Left ventricle myocardium inferior (tissue), 1 donor: ENCODE measurements at regions not wholly inside any gene's neighbourhood (a gene's known extent, or its start where the extent isn't known, plus 50 kb on each side); places are given as distances from the start of the nearest gene placed in this dataset.
"Not testable (repeated sequence)": the region's sequence is repeated elsewhere in the genome, so short reads cannot be mapped to it uniquely, and the experiment has no call there.

Experiments
- DNase-seq: peaks from one replicate; pipeline ENCODE4 v3.0.0-alpha.2; 2020
- H3K27ac ChIP-seq: fragments of 200-600 bp; replicated peaks from 2 replicates; pipeline ENCODE4 v1.8.0; 2021
- H3K27me3 ChIP-seq: fragments of 200-600 bp; 2 replicates; pipeline ENCODE4 v1.8.0; 2021; ENCODE audit warnings: low read depth
- H3K36me3 ChIP-seq: fragments of 200-600 bp; 2 replicates; pipeline ENCODE4 v1.8.0; 2021
- H3K4me1 ChIP-seq: fragments of 200-600 bp; 2 replicates; pipeline ENCODE4 v1.8.0; 2021
- H3K4me3 ChIP-seq: fragments of 200-600 bp; 2 replicates; pipeline ENCODE4 v1.8.0; 2021; ENCODE audit warnings: mild to moderate bottlenecking, moderate library complexity
- H3K9me3 ChIP-seq: fragments of 200-600 bp; replicated peaks from 2 replicates; pipeline ENCODE4 v1.8.0; 2021
- CTCF ChIP-seq: fragments of 200-600 bp; IDR thresholded peaks from 2 replicates; pipeline ENCODE4 v1.8.0; 2021; ENCODE audit warnings: antibody characterized with exemption, mild to moderate bottlenecking, borderline replicate concordance
- intact Hi-C: fragments of 100-400 bp; cut with micrococcal nuclease; formaldehyde crosslinking; loops from one replicate; pipeline ENCODE4 v1.11.0; 2022
- donor health status: DM: no; HTN: yes; CAD: no; lungs with severe emphysema.

GRCh38 chr6:80832337-80832736 lies 725.9 kb downstream of the BCKDHB start:
- no peak for TF ChIP-seq CTCF
- no peaks in the 10 kb centered on the region for H3K4me1 ChIP-seq
- H3K27ac ChIP-seq, result no peak overlapping the region
- DNase-seq, result no peak
- intact Hi-C loops, result no loop called here
- H3K4me3 ChIP-seq, result no peak overlapping the region
- no peaks in the 10 kb centered on the region for H3K36me3 ChIP-seq
- no peaks in the 10 kb centered on the region for H3K9me3 ChIP-seq
- H3K27me3 ChIP-seq, result no peaks in the 10 kb centered on the region

DNA sequence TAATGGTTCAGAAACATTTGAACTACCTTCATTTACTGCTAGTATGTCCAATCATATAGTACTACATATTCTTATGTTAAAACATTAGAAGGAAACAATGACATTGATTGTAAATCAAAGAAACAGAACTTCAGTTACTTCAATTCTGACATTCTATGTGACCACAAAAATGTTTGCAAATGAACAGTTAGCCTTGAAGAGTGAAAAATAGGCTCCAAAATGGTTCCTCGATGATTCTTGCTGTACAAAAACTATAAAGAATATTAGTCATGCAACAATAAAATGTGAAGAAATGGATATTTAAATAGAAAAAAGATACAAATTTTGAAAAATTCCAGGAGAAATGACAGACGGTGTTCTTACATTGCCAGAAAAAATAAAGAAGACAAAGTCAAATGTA lies 686.9 kb downstream of the BCKDHB start:
- Histone ChIP-seq H3K27ac (no peak overlapping the region), H3K4me3 (no peak overlapping the region), H3K9me3 (peaks cover 5% of the 10 kb centered on the region), H3K27me3 (no peaks in the 10 kb centered on the region), H3K4me1 (no peaks in the 10 kb centered on the region), H3K36me3 (no peaks in the 10 kb centered on the region)
- intact Hi-C loops, result no loop called here
- TF ChIP-seq CTCF, result no peak
- DNase-seq, result no peak

DNA sequence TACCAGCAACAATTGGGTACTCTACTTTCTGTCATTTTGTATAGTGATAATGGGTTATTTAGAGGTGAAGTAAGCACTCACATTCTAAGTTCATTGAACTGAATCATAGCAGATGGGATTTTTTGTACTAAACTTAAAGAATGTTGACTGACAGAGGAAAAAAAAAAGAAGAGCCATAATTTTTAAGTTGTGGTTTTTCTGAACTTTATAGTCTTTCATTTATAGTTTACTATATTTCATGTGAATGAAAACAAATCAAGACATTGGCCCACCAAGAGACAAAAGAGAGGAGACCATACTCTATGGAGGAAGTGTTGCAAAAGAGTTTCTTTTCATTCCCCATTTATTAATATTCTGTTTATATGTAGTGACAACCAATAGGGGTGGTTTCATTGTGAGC lies 685.7 kb downstream of the BCKDHB start:
- intact Hi-C loops, result no loop called here
- Histone ChIP-seq H3K36me3 (no peaks in the 10 kb centered on the region), H3K4me1 (no peaks in the 10 kb centered on the region), H3K9me3 (peaks cover 2% of the 10 kb centered on the region), H3K27ac (no peak overlapping the region), H3K4me3 (no peak overlapping the region), H3K27me3 (no peaks in the 10 kb centered on the region)
- no peak for DNase-seq
- no peak for TF ChIP-seq CTCF

- Histone ChIP-seq H3K36me3 (no peaks in the 10 kb centered on the region), H3K27me3 (no peaks in the 10 kb centered on the region), H3K4me3 (no peak overlapping the region), H3K27ac (peak overlapping the region; percentile 43), H3K9me3 (peaks cover 6% of the 10 kb centered on the region), H3K4me1 (no peaks in the 10 kb centered on the region)
- DNase-seq, result no peak
- TF ChIP-seq CTCF, result no peak
- intact Hi-C loops, result no loop called here
These were observed 683.6 kb downstream of the BCKDHB start for GRCh38 chr6:80789912-80790570.

DNA sequence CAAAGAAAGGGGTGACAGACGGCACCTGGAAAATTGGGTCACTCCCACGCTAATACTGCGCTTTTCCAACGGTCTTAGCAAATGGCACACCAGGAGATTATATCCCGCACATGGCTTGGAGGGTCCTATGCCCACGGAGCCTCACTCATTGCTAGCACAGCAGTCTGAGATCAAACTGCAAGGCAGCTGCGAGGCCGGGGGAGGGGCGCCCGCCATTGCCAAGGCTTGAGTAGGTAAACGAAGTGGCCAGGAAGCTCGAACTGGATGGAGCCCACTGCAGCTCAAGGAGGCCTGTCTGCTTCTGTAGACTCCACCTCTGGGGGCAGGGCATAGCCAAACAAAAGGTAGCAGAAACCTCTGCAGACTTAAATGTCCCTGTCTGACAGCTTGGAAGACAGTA lies 676.8 kb downstream of the BCKDHB start:
- peaks cover 42% of the 10 kb centered on the region for H3K9me3 ChIP-seq
- DNase-seq, H3K4me1 ChIP-seq, intact Hi-C loops, H3K27ac ChIP-seq, H3K27me3 ChIP-seq, H3K4me3 ChIP-seq, H3K36me3 ChIP-seq: not testable (repeated sequence)

GRCh38 chr6:80771941-80772340 lies 665.5 kb downstream of the BCKDHB start:
- Histone ChIP-seq H3K9me3 (no peaks in the 10 kb centered on the region), H3K36me3 (no peaks in the 10 kb centered on the region), H3K27me3 (no peaks in the 10 kb centered on the region), H3K4me1 (no peaks in the 10 kb centered on the region), H3K4me3 (no peak overlapping the region), H3K27ac (no peak overlapping the region)
- intact Hi-C loops, result no loop called here
- no peak for DNase-seq
- TF ChIP-seq CTCF, result no peak
